ENCODE measurements at regions not wholly inside any gene's neighbourhood (a gene's known extent, or its start where the extent isn't known, plus 50 kb on each side); places are given as distances from the start of the nearest gene placed in this dataset.

- Histone ChIP-seq H4K8ac (ENCODE audit: low read depth, low read length) (no peak overlapping the region), H3K4me1 (ENCODE audit: control insufficient read depth in 2 of 2, insufficient read depth in 1 of 2, low read depth in 1 of 2, low read length in 2 of 2) (peaks cover 0 to 3% of the 10 kb centered on the region in 2 donors), H3K4ac (ENCODE audit: low read length) (no peak overlapping the region), H3K4me2 (ENCODE audit: insufficient read depth, low read length, poor library complexity, severe bottlenecking) (no peak overlapping the region), H3K79me1 (ENCODE audit: low read depth, low read length) (no peaks in the 10 kb centered on the region), H4K91ac (ENCODE audit: low read depth, low read length, poor library complexity) (no peak overlapping the region), H3K9me3 (replicated peaks in 1 of 2; ENCODE audit: control insufficient read depth in 2 of 2, insufficient read depth in 1 of 2, low read depth in 1 of 2, low read length in 2 of 2) (no peaks in the 10 kb centered on the region), H2BK15ac (ENCODE audit: low read length) (no peak overlapping the region), H2BK12ac (ENCODE audit: low read length) (no peak overlapping the region), H3K27ac (replicated peaks; ENCODE audit: low read length) (no peak overlapping the region), H2AFZ (ENCODE audit: low read length) (no peak overlapping the region), H3K27me3 (ENCODE audit: control insufficient read depth in 3 of 3, insufficient read depth in 3 of 3, low read depth in 1 of 3, low read length in 3 of 3) (no peaks in the 10 kb centered on the region), H3K36me3 (replicated peaks in 1 of 2; ENCODE audit: control insufficient read depth in 2 of 2, insufficient read depth in 2 of 2, low read length in 2 of 2) (no peaks in the 10 kb centered on the region), H3K14ac (ENCODE audit: low read length) (no peak overlapping the region), H3K9ac (ENCODE audit: low read depth, low read length, poor library complexity) (no peak overlapping the region), H3K4me3 (ENCODE audit: low read length in 2 of 2) (no peak overlapping the region), H2AK5ac (ENCODE audit: low read depth, low read length) (no peak overlapping the region), H3K23ac (ENCODE audit: low read depth, low read length, poor library complexity) (no peak overlapping the region), H3K18ac (ENCODE audit: low read length) (no peak overlapping the region), H2BK120ac (ENCODE audit: low read depth, low read length) (no peak overlapping the region), H2BK5ac (ENCODE audit: low read length) (no peak overlapping the region)
- DNase-seq (ENCODE audit: low spot score), result no peak
- no CpG with 5 or more reads among the region's 1 CpG for WGBS, 2 donors (ENCODE audit: extremely low coverage in 2 of 2, insufficient read length in 2 of 2, insufficient replicate concordance in 1 of 2)
Measured at GRCh38 chr4:96526625-96527024, 686.7 kb downstream of the PDHA2 start.

GRCh38 chr4:96531836-96532235 is 691.9 kb downstream of the PDHA2 start:
- H3K9ac ChIP-seq (ENCODE audit: low read depth, low read length, poor library complexity), result no peak overlapping the region
- H3K4me2 ChIP-seq (ENCODE audit: insufficient read depth, low read length, poor library complexity, severe bottlenecking), result no peak overlapping the region
- H2BK5ac ChIP-seq (ENCODE audit: low read length), result no peak overlapping the region
- no peaks in the 10 kb centered on the region for H3K27me3 ChIP-seq (ENCODE audit: control insufficient read depth in 3 of 3, insufficient read depth in 3 of 3, low read depth in 1 of 3, low read length in 3 of 3)
- no peak overlapping the region for H4K8ac ChIP-seq (ENCODE audit: low read depth, low read length)
- no peak overlapping the region for H2AFZ ChIP-seq (ENCODE audit: low read length)
- no peak overlapping the region for H3K4me3 ChIP-seq (ENCODE audit: low read length in 2 of 2)
- H3K4ac ChIP-seq (ENCODE audit: low read length), result no peak overlapping the region
- H2BK120ac ChIP-seq (ENCODE audit: low read depth, low read length), result no peak overlapping the region
- DNase-seq (ENCODE audit: low spot score), result no peak
- no peak overlapping the region for H4K91ac ChIP-seq (ENCODE audit: low read depth, low read length, poor library complexity)
- no peak overlapping the region for H3K14ac ChIP-seq (ENCODE audit: low read length)
- H3K4me1 ChIP-seq (ENCODE audit: control insufficient read depth in 2 of 2, insufficient read depth in 1 of 2, low read depth in 1 of 2, low read length in 2 of 2), result no peaks in the 10 kb centered on the region
- H3K36me3 ChIP-seq (replicated peaks in 1 of 2; ENCODE audit: control insufficient read depth in 2 of 2, insufficient read depth in 2 of 2, low read length in 2 of 2), result no peaks in the 10 kb centered on the region
- H2AK5ac ChIP-seq (ENCODE audit: low read depth, low read length), result no peak overlapping the region
- no peak overlapping the region for H2BK15ac ChIP-seq (ENCODE audit: low read length)
- no peak overlapping the region for H3K27ac ChIP-seq (replicated peaks; ENCODE audit: low read length)
- H3K79me1 ChIP-seq (ENCODE audit: low read depth, low read length), result no peaks in the 10 kb centered on the region
- H3K9me3 ChIP-seq (replicated peaks in 1 of 2; ENCODE audit: control insufficient read depth in 2 of 2, insufficient read depth in 1 of 2, low read depth in 1 of 2, low read length in 2 of 2), result no peaks in the 10 kb centered on the region
- H2BK12ac ChIP-seq (ENCODE audit: low read length), result no peak overlapping the region
- no peak overlapping the region for H3K18ac ChIP-seq (ENCODE audit: low read length)
- H3K23ac ChIP-seq (ENCODE audit: low read depth, low read length, poor library complexity), result no peak overlapping the region

- Histone ChIP-seq H2AFZ (ENCODE audit: low read length) (no peak overlapping the region), H3K27me3 (ENCODE audit: control insufficient read depth in 3 of 3, insufficient read depth in 3 of 3, low read depth in 1 of 3, low read length in 3 of 3) (no peaks in the 10 kb centered on the region), H4K91ac (ENCODE audit: low read depth, low read length, poor library complexity) (no peak overlapping the region), H3K4me1 (ENCODE audit: control insufficient read depth in 2 of 2, insufficient read depth in 1 of 2, low read depth in 1 of 2, low read length in 2 of 2) (no peaks in the 10 kb centered on the region), H3K4ac (ENCODE audit: low read length) (no peak overlapping the region), H3K14ac (ENCODE audit: low read length) (no peak overlapping the region), H3K18ac (ENCODE audit: low read length) (no peak overlapping the region), H2BK5ac (ENCODE audit: low read length) (no peak overlapping the region), H3K9ac (ENCODE audit: low read depth, low read length, poor library complexity) (no peak overlapping the region), H2BK120ac (ENCODE audit: low read depth, low read length) (no peak overlapping the region), H3K4me3 (ENCODE audit: low read length in 2 of 2) (no peak overlapping the region), H3K36me3 (replicated peaks in 1 of 2; ENCODE audit: control insufficient read depth in 2 of 2, insufficient read depth in 2 of 2, low read length in 2 of 2) (no peaks in the 10 kb centered on the region), H3K27ac (replicated peaks; ENCODE audit: low read length) (no peak overlapping the region), H3K79me1 (ENCODE audit: low read depth, low read length) (no peaks in the 10 kb centered on the region), H2BK15ac (ENCODE audit: low read length) (no peak overlapping the region), H4K8ac (ENCODE audit: low read depth, low read length) (no peak overlapping the region), H2BK12ac (ENCODE audit: low read length) (no peak overlapping the region), H3K23ac (ENCODE audit: low read depth, low read length, poor library complexity) (no peak overlapping the region), H3K4me2 (ENCODE audit: insufficient read depth, low read length, poor library complexity, severe bottlenecking) (no peak overlapping the region), H2AK5ac (ENCODE audit: low read depth, low read length) (no peak overlapping the region), H3K9me3 (replicated peaks in 1 of 2; ENCODE audit: control insufficient read depth in 2 of 2, insufficient read depth in 1 of 2, low read depth in 1 of 2, low read length in 2 of 2) (no peaks in the 10 kb centered on the region)
- DNase-seq (ENCODE audit: low spot score), result no peak
- no CpG with 5 or more reads among the region's 2 CpGs for WGBS, 2 donors (ENCODE audit: extremely low coverage in 2 of 2, insufficient read length in 2 of 2, insufficient replicate concordance in 1 of 2)
Measured at GRCh38 chr4:96543346-96543745, 703.5 kb downstream of the PDHA2 start.

GRCh38 chr4:96558466-96558865 is 718.6 kb downstream of the PDHA2 start:
- Histone ChIP-seq H4K91ac (ENCODE audit: low read depth, low read length, poor library complexity) (no peak overlapping the region), H2BK120ac (ENCODE audit: low read depth, low read length) (no peak overlapping the region), H2BK12ac (ENCODE audit: low read length) (no peak overlapping the region), H3K9ac (ENCODE audit: low read depth, low read length, poor library complexity) (no peak overlapping the region), H3K14ac (ENCODE audit: low read length) (no peak overlapping the region), H3K18ac (ENCODE audit: low read length) (no peak overlapping the region), H3K36me3 (replicated peaks in 1 of 2; ENCODE audit: control insufficient read depth in 2 of 2, insufficient read depth in 2 of 2, low read length in 2 of 2) (no peaks in the 10 kb centered on the region), H2BK15ac (ENCODE audit: low read length) (no peak overlapping the region), H3K4me1 (ENCODE audit: control insufficient read depth in 2 of 2, insufficient read depth in 1 of 2, low read depth in 1 of 2, low read length in 2 of 2) (no peaks in the 10 kb centered on the region), H3K4me3 (ENCODE audit: low read length in 2 of 2) (no peak overlapping the region), H3K4me2 (ENCODE audit: insufficient read depth, low read length, poor library complexity, severe bottlenecking) (no peak overlapping the region), H3K4ac (ENCODE audit: low read length) (no peak overlapping the region), H4K8ac (ENCODE audit: low read depth, low read length) (no peak overlapping the region), H3K27me3 (ENCODE audit: control insufficient read depth in 3 of 3, insufficient read depth in 3 of 3, low read depth in 1 of 3, low read length in 3 of 3) (no peaks in the 10 kb centered on the region), H3K79me1 (ENCODE audit: low read depth, low read length) (no peaks in the 10 kb centered on the region), H3K27ac (replicated peaks; ENCODE audit: low read length) (no peak overlapping the region), H3K23ac (ENCODE audit: low read depth, low read length, poor library complexity) (no peak overlapping the region), H2AK5ac (ENCODE audit: low read depth, low read length) (no peak overlapping the region), H2BK5ac (ENCODE audit: low read length) (no peak overlapping the region), H3K9me3 (replicated peaks in 1 of 2; ENCODE audit: control insufficient read depth in 2 of 2, insufficient read depth in 1 of 2, low read depth in 1 of 2, low read length in 2 of 2) (no peaks in the 10 kb centered on the region), H2AFZ (ENCODE audit: low read length) (no peak overlapping the region)
- DNase-seq (ENCODE audit: low spot score), result no peak
- WGBS, 2 donors (ENCODE audit: extremely low coverage in 2 of 2, insufficient read length in 2 of 2, insufficient replicate concordance in 1 of 2), result no CpG with 5 or more reads among the region's 2 CpGs
